Limb (tissue), 2 donors: ENCODE measurements at regions not wholly inside any gene's neighbourhood (a gene's known extent, or its start where the extent isn't known, plus 50 kb on each side); places are given as distances from the start of the nearest gene placed in this dataset.

ENCODE experiments used
- DNase-seq, 2 donors: peaks; one replicate each; pipeline ENCODE4 v3.0.0-alpha.2; 2016; ENCODE audit errors: extremely low spot score in 2 of 2

- DNase-seq: no peak
These were observed 63.0 kb upstream of the SIX2 start for GRCh38 chr2:45072064-45072861.

GRCh38 chr2:45070113-45070652 lies 60.9 kb upstream of the SIX2 start:
- peak; percentile 13 to 52 for DNase-seq

GRCh38 chr2:45069684-45070083 lies 60.4 kb upstream of the SIX2 start:
- DNase-seq: no peak

- DNase-seq: no peak
These were observed 59.4 kb upstream of the SIX2 start for GRCh38 chr2:45068571-45069140.

GRCh38 chr2:45067859-45068570 lies 58.8 kb upstream of the SIX2 start:
- DNase-seq: peak in 1 of 2 donors; percentile 15
